GM18873 (cell line): ENCODE measurements at regions not wholly inside any gene's neighbourhood (a gene's known extent, or its start where the extent isn't known, plus 50 kb on each side); places are given as distances from the start of the nearest gene placed in this dataset.

Source experiments
- ATAC-seq: cut with Tn5 transposase; IDR thresholded peaks from one replicate; pipeline ENCODE4 v1.9.1; 2021; ENCODE audit warnings: mild to moderate bottlenecking, moderate library complexity, moderate number of reproducible peaks; ENCODE audit not compliant: unreplicated experiment, low FRiP score

GRCh38 chr14:85714069-85714468 lies 184.1 kb downstream of the FLRT2 start:
- no peak for ATAC-seq

GRCh38 chr14:85711620-85712019 lies 181.7 kb downstream of the FLRT2 start:
- ATAC-seq, result no peak
